ENCODE measurements at regions not wholly inside any gene's neighbourhood (a gene's known extent, or its start where the extent isn't known, plus 50 kb on each side); places are given as distances from the start of the nearest gene placed in this dataset.

DNA sequence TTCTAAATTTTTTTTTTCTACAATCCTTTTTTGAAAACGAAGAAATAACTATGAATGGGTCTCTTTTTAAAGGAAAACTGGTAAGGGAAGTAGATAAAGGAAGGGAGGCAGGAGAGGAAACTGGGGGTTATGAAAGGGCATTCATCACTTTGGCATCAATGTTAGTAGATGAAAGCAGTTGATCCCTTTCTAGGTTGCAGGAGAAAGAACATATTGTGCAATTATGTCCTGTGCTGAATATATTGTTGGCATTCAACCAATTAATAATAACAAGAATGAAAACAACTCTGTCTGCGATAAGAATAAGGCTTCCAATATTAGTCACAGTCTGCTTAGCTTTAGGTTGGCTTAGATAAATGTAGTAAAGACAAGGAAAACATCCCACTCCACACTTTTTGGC is 796.8 kb upstream of the KLHL1 start:
- intact Hi-C loops (cut with micrococcal nuclease), result no loop called here
- TF ChIP-seq, protein P1, sequence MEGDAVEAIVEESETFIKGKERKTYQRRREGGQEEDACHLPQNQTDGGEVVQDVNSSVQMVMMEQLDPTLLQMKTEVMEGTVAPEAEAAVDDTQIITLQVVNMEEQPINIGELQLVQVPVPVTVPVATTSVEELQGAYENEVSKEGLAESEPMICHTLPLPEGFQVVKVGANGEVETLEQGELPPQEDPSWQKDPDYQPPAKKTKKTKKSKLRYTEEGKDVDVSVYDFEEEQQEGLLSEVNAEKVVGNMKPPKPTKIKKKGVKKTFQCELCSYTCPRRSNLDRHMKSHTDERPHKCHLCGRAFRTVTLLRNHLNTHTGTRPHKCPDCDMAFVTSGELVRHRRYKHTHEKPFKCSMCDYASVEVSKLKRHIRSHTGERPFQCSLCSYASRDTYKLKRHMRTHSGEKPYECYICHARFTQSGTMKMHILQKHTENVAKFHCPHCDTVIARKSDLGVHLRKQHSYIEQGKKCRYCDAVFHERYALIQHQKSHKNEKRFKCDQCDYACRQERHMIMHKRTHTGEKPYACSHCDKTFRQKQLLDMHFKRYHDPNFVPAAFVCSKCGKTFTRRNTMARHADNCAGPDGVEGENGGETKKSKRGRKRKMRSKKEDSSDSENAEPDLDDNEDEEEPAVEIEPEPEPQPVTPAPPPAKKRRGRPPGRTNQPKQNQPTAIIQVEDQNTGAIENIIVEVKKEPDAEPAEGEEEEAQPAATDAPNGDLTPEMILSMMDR (IDR thresholded peaks at IDR 0.05; ENCODE audit: borderline replicate concordance), result no peak
- no peaks in the 10 kb centered on the region for H3K27me3 ChIP-seq (ENCODE audit: low read depth)
- DNase-seq, result no peak
- no peaks in the 10 kb centered on the region for H3K4me1 ChIP-seq
- H3K36me3 ChIP-seq, result no peaks in the 10 kb centered on the region
- no peak overlapping the region for H3K4me3 ChIP-seq
- no peaks in the 10 kb centered on the region for H3K9me3 ChIP-seq (replicated peaks)
- no peak overlapping the region for H3K27ac ChIP-seq (replicated peaks)

DNA sequence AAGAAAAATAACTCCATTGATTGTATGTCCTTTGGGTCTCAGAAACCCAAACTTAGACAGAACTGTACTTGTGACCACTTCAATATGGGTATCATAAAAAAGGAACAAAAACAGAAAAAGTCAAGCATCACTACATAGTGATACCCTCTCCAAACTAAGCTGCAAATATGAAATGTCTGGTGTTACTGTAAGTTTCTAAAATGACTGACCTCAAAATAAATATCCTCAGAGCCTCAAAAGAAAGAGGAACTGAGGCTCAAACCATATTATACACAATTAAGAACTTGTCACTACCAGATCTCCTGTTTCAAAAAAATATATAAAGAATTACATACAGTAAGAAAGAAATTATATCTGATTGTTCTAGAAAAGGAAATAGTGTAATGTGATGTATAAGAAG is 787.9 kb upstream of the KLHL1 start:
- TF ChIP-seq, protein P1 (IDR thresholded peaks at IDR 0.05; ENCODE audit: borderline replicate concordance), result no peak
- Histone ChIP-seq H3K4me1 (no peaks in the 10 kb centered on the region), H3K4me3 (no peak overlapping the region), H3K27me3 (ENCODE audit: low read depth) (no peaks in the 10 kb centered on the region), H3K9me3 (replicated peaks) (no peaks in the 10 kb centered on the region), H3K27ac (replicated peaks) (no peak overlapping the region), H3K36me3 (no peaks in the 10 kb centered on the region)
- intact Hi-C loops (cut with micrococcal nuclease), result no loop called here
- DNase-seq, result no peak

DNA sequence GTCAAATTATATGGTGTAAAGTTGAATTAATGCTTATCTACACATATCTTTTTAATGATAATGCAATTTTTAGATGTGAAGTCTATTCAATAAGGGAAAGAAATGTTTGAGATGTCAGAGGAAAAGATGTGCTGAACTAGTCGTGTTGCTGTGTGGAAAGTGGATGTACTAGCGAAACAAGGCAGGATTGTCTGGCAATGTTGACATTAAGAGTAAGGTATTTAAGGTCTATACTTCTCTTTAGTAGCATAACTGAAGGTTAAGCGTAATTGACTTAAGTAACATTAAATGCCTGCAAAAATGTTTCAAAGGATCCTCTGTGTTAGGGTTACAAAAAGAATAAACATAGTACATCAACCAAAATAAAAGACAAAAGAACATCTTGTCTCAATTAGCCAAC is 787.3 kb upstream of the KLHL1 start:
- Histone ChIP-seq H3K4me3 (no peak overlapping the region), H3K4me1 (no peaks in the 10 kb centered on the region), H3K36me3 (no peaks in the 10 kb centered on the region), H3K9me3 (replicated peaks) (no peaks in the 10 kb centered on the region), H3K27ac (replicated peaks) (no peak overlapping the region), H3K27me3 (ENCODE audit: low read depth) (no peaks in the 10 kb centered on the region)
- intact Hi-C loops (cut with micrococcal nuclease), result no loop called here
- no peak for DNase-seq
- TF ChIP-seq, protein P1 (IDR thresholded peaks at IDR 0.05; ENCODE audit: borderline replicate concordance), result no peak

DNA sequence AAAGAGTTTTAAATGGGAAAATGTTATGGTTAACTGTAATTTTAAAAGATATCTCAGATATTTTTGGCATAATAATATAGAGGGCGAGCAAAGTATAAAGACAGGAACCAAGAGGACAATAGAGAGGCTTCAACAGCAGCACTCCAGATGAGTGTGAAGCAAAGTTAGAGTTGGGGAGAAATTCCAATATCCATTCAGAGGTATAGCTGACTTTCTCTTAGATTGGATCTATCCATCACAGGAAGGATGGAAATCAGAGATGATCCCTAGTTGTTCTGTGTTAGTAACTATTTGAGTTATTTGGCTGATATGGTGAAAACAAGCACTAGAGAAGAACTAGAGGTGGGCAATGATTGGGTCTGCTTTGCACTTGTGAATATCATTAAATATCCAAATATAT is 786.0 kb upstream of the KLHL1 start:
- Histone ChIP-seq H3K36me3 (no peaks in the 10 kb centered on the region), H3K27ac (replicated peaks) (no peak overlapping the region), H3K9me3 (replicated peaks) (no peaks in the 10 kb centered on the region), H3K4me3 (no peak overlapping the region), H3K27me3 (ENCODE audit: low read depth) (no peaks in the 10 kb centered on the region), H3K4me1 (no peaks in the 10 kb centered on the region)
- TF ChIP-seq, protein P1 (IDR thresholded peaks at IDR 0.05; ENCODE audit: borderline replicate concordance), result no peak
- intact Hi-C loops (cut with micrococcal nuclease), result no loop called here
- no peak for DNase-seq

DNA sequence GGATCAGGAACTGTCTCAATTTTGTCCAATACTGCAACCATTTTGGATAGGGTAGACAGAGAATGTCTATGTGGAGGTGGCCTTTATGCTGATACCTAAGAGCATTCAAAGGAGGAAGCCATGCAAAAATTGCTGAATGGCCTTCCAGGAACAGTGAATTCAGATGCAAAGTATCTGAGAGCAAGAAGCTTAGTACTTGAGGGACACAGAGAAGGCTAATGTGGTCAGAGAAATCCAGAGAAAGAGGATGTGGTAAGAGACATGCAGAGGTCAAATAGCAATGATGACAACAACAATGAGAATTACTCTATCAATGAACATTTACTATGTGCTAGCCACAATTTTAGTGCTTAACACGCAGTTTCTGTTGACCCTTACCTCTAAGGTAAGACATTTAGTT is 785.6 kb upstream of the KLHL1 start:
- Histone ChIP-seq H3K36me3 (no peaks in the 10 kb centered on the region), H3K4me3 (no peak overlapping the region), H3K9me3 (replicated peaks) (no peaks in the 10 kb centered on the region), H3K4me1 (no peaks in the 10 kb centered on the region), H3K27ac (replicated peaks) (no peak overlapping the region), H3K27me3 (ENCODE audit: low read depth) (no peaks in the 10 kb centered on the region)
- intact Hi-C loops (cut with micrococcal nuclease), result no loop called here
- DNase-seq, result no peak
- TF ChIP-seq, protein P1 (IDR thresholded peaks at IDR 0.05; ENCODE audit: borderline replicate concordance), result no peak

DNA sequence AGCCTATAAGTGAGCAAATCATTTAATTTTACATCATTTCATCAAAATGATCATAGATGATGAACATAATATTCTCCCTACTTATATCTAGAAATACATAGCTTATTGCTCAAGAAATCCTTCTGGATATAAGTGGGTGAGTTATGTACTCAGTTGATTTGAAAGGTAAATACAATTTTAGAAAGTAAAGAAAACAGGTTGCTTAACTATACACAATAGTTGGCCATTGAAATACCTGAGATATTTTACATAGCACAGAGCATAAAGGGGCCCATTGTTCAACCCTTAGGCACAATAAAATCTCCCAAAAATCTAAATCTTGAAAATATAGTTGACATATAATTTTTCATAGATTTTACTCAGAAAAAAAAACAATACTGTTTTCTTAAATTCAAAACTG is 782.0 kb upstream of the KLHL1 start:
- DNase-seq, result no peak
- TF ChIP-seq, protein P1 (IDR thresholded peaks at IDR 0.05; ENCODE audit: borderline replicate concordance), result no peak
- intact Hi-C loops (cut with micrococcal nuclease), result no loop called here

More for the DNA sequence above, 782.0 kb upstream of the KLHL1 start:
- Histone ChIP-seq H3K4me3 (no peak overlapping the region), H3K27me3 (ENCODE audit: low read depth) (no peaks in the 10 kb centered on the region), H3K4me1 (no peaks in the 10 kb centered on the region), H3K27ac (replicated peaks) (no peak overlapping the region), H3K9me3 (replicated peaks) (peaks cover 5% of the 10 kb centered on the region), H3K36me3 (no peaks in the 10 kb centered on the region)

Measured in left ventricle myocardium inferior (tissue), 1 donor.